ENCODE measurements at regions not wholly inside any gene's neighbourhood (a gene's known extent, or its start where the extent isn't known, plus 50 kb on each side); places are given as distances from the start of the nearest gene placed in this dataset.
"Not testable (repeated sequence)": the region's sequence is repeated elsewhere in the genome, so short reads cannot be mapped to it uniquely, and the experiment has no call there.

DNA sequence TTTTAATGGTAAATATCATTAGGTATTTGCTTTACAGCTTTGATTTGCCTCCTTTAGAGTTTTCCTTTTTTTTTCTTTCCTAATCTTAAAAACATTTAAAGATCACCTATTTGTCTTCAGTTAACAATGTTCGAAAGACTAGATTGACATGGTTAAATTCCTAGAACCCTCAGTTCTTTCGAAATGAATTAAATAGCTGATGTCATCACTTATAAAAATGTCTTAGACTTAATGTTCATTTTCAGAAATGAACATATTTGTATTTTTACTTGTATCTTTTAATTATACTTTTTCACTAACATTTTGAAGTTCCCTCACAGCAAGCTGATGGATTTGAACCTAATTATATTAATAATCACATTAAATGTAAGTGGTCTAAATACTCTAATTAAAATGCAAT is 205.3 kb upstream of the IRX4 start:
- Histone ChIP-seq H3K27me3 (ENCODE audit: low read depth, low read length) (no peaks in the 10 kb centered on the region), H3K79me2 (ENCODE audit: low read length) (no peaks in the 10 kb centered on the region), H3K27ac (ENCODE audit: low read length) (no peak overlapping the region), H3K9ac (ENCODE audit: low read length) (no peak overlapping the region), H4K20me1 (ENCODE audit: insufficient read depth, low read length) (no peaks in the 10 kb centered on the region), H3K4me2 (ENCODE audit: low read length) (no peak overlapping the region), H2AFZ (ENCODE audit: low read depth, low read length) (no peak overlapping the region), H3K36me3 (replicated peaks; ENCODE audit: low read depth, low read length) (no peaks in the 10 kb centered on the region), H3K4me1 (ENCODE audit: low read length) (no peaks in the 10 kb centered on the region), H3K4me3 (ENCODE audit: low read length) (no peak overlapping the region), H3K9me3 (ENCODE audit: insufficient read depth, low read length) (no peaks in the 10 kb centered on the region)
- TF ChIP-seq, protein P1, sequence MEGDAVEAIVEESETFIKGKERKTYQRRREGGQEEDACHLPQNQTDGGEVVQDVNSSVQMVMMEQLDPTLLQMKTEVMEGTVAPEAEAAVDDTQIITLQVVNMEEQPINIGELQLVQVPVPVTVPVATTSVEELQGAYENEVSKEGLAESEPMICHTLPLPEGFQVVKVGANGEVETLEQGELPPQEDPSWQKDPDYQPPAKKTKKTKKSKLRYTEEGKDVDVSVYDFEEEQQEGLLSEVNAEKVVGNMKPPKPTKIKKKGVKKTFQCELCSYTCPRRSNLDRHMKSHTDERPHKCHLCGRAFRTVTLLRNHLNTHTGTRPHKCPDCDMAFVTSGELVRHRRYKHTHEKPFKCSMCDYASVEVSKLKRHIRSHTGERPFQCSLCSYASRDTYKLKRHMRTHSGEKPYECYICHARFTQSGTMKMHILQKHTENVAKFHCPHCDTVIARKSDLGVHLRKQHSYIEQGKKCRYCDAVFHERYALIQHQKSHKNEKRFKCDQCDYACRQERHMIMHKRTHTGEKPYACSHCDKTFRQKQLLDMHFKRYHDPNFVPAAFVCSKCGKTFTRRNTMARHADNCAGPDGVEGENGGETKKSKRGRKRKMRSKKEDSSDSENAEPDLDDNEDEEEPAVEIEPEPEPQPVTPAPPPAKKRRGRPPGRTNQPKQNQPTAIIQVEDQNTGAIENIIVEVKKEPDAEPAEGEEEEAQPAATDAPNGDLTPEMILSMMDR (IDR thresholded peaks at IDR 0.05; ENCODE audit: low read depth, low read length), result no peak
- no peak for TF ChIP-seq EZH2phosphoT487 (IDR thresholded peaks at IDR 0.05; ENCODE audit: low read depth)

DNA sequence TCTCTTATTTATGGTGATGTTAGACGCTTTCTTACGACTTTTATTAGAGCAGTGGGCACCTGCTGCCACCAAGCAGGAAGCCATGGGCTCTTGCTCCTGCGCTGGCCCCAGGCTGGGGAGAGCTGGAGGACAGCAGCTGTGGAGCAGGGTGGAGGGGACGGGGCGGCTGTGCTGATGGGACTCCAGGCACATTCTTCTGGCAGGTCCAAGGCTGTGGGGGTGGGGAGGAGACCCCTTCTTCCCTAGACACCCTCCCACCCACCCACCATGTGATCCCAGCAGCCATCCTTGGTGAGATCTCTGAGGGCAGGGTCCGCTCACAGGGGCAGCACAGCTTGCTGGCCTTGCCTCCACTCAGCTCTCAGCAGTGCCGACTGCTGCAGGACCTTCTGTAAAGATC is 192.6 kb upstream of the IRX4 start:
- Histone ChIP-seq H3K27ac (ENCODE audit: low read length) (no peak overlapping the region), H3K9ac (ENCODE audit: low read length) (no peak overlapping the region), H3K4me2 (ENCODE audit: low read length) (no peak overlapping the region), H3K9me3 (ENCODE audit: insufficient read depth, low read length) (no peaks in the 10 kb centered on the region), H3K79me2 (ENCODE audit: low read length) (no peaks in the 10 kb centered on the region), H3K27me3 (ENCODE audit: low read depth, low read length) (no peaks in the 10 kb centered on the region), H4K20me1 (ENCODE audit: insufficient read depth, low read length) (no peaks in the 10 kb centered on the region), H3K4me3 (ENCODE audit: low read length) (no peak overlapping the region), H3K4me1 (ENCODE audit: low read length) (no peaks in the 10 kb centered on the region), H3K36me3 (replicated peaks; ENCODE audit: low read depth, low read length) (no peaks in the 10 kb centered on the region), H2AFZ (ENCODE audit: low read depth, low read length) (no peak overlapping the region)
- TF ChIP-seq EZH2phosphoT487 (IDR thresholded peaks at IDR 0.05; ENCODE audit: low read depth), result no peak
- TF ChIP-seq, protein P1 (IDR thresholded peaks at IDR 0.05; ENCODE audit: low read depth, low read length), result no peak

DNA sequence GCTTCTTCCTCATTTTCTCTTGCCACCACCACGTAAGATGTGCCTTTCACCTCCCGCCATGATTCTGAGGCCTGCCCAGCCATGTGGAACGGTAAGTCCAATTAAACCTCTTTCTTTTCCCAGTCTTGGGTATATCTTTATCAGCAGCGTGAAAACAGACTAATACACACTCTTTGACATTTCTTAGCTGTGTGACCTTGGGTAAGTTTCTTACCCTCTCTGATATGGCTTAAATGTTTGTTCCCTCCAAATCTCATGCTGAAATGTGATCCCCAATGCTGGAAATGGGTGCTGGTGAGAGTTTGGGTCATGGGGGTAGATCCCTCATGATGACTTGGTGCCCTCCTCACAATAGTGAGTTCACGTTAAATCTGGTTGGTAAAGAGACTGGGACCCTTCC is 188.8 kb upstream of the IRX4 start:
- H3K36me3 ChIP-seq (replicated peaks; ENCODE audit: low read depth, low read length), result no peaks in the 10 kb centered on the region
- no peaks in the 10 kb centered on the region for H3K79me2 ChIP-seq (ENCODE audit: low read length)
- no peak overlapping the region for H3K27ac ChIP-seq (ENCODE audit: low read length)
- H3K27me3 ChIP-seq (ENCODE audit: low read depth, low read length), result no peaks in the 10 kb centered on the region
- no peak overlapping the region for H3K9ac ChIP-seq (ENCODE audit: low read length)
- H3K4me2 ChIP-seq (ENCODE audit: low read length), result no peak overlapping the region
- H4K20me1 ChIP-seq (ENCODE audit: insufficient read depth, low read length), result no peaks in the 10 kb centered on the region
- no peak for TF ChIP-seq EZH2phosphoT487 (IDR thresholded peaks at IDR 0.05; ENCODE audit: low read depth)
- TF ChIP-seq, protein P1 (IDR thresholded peaks at IDR 0.05; ENCODE audit: low read depth, low read length), result no peak
- no peaks in the 10 kb centered on the region for H3K9me3 ChIP-seq (ENCODE audit: insufficient read depth, low read length)
- H2AFZ ChIP-seq (ENCODE audit: low read depth, low read length), result no peak overlapping the region
- H3K4me1 ChIP-seq (ENCODE audit: low read length), result no peaks in the 10 kb centered on the region
- H3K4me3 ChIP-seq (ENCODE audit: low read length), result no peak overlapping the region

DNA sequence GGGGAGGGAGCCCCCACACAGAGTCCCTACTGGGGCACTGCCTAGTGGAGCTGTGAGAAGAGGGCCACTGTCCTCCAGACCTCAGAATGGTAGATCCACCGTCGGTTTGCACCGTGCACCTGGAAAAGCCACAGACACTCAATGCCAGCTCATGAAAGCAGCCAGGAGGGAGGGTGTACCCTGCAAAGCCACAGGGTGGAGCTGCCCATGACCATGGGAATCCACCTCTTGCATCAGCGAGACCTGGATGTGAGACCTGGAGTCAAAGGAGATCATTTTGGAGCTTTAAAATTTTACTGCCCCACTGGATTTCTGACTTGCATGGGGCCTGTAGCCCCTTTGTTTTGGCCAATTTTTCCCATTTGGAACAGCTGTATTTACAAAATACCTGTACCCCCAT is 188.1 kb upstream of the IRX4 start:
- not testable (repeated sequence) for H3K4me2 ChIP-seq (ENCODE audit: low read length); H3K9ac ChIP-seq (ENCODE audit: low read length); H3K27me3 ChIP-seq (ENCODE audit: low read depth, low read length); H3K4me3 ChIP-seq (ENCODE audit: low read length); H3K27ac ChIP-seq (ENCODE audit: low read length); H3K79me2 ChIP-seq (ENCODE audit: low read length); H3K4me1 ChIP-seq (ENCODE audit: low read length); H3K36me3 ChIP-seq (replicated peaks; ENCODE audit: low read depth, low read length); H4K20me1 ChIP-seq (ENCODE audit: insufficient read depth, low read length); H3K9me3 ChIP-seq (ENCODE audit: insufficient read depth, low read length); H2AFZ ChIP-seq (ENCODE audit: low read depth, low read length)

DNA sequence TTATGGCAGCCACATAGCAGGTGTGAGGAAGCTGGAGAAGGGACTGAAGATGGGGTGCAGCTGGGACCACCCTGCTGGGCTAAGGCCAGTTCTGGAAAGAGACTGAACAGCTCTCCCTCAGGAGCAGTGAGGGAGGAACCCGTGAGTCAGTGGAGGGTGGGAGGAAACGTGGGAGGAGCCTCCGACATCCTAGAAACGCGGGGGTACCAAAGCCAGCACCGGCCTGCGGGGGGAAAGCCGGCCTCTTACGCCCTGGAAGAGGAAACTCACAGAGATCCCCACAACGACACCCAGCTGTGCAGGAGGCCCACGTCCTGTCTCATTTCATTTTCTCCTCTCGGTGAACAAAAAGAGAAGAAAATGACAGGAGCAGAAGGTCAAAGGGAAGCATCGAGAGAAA is 185.8 kb upstream of the IRX4 start:
- Histone ChIP-seq H3K4me1 (ENCODE audit: low read length) (no peaks in the 10 kb centered on the region), H3K9ac (ENCODE audit: low read length) (no peak overlapping the region), H3K27ac (ENCODE audit: low read length) (no peak overlapping the region), H3K4me3 (ENCODE audit: low read length) (no peak overlapping the region), H3K9me3 (ENCODE audit: insufficient read depth, low read length) (no peaks in the 10 kb centered on the region), H3K4me2 (ENCODE audit: low read length) (no peak overlapping the region), H3K36me3 (replicated peaks; ENCODE audit: low read depth, low read length) (no peaks in the 10 kb centered on the region), H3K79me2 (ENCODE audit: low read length) (no peaks in the 10 kb centered on the region), H2AFZ (ENCODE audit: low read depth, low read length) (no peak overlapping the region), H3K27me3 (ENCODE audit: low read depth, low read length) (no peaks in the 10 kb centered on the region), H4K20me1 (ENCODE audit: insufficient read depth, low read length) (no peaks in the 10 kb centered on the region)
- no peak for TF ChIP-seq EZH2phosphoT487 (IDR thresholded peaks at IDR 0.05; ENCODE audit: low read depth)
- TF ChIP-seq, protein P1 (IDR thresholded peaks at IDR 0.05; ENCODE audit: low read depth, low read length), result no peak

Data from OCI-LY3 (cell line).